ENCODE measurements at regions not wholly inside any gene's neighbourhood (a gene's known extent, or its start where the extent isn't known, plus 50 kb on each side); places are given as distances from the start of the nearest gene placed in this dataset.

DNA sequence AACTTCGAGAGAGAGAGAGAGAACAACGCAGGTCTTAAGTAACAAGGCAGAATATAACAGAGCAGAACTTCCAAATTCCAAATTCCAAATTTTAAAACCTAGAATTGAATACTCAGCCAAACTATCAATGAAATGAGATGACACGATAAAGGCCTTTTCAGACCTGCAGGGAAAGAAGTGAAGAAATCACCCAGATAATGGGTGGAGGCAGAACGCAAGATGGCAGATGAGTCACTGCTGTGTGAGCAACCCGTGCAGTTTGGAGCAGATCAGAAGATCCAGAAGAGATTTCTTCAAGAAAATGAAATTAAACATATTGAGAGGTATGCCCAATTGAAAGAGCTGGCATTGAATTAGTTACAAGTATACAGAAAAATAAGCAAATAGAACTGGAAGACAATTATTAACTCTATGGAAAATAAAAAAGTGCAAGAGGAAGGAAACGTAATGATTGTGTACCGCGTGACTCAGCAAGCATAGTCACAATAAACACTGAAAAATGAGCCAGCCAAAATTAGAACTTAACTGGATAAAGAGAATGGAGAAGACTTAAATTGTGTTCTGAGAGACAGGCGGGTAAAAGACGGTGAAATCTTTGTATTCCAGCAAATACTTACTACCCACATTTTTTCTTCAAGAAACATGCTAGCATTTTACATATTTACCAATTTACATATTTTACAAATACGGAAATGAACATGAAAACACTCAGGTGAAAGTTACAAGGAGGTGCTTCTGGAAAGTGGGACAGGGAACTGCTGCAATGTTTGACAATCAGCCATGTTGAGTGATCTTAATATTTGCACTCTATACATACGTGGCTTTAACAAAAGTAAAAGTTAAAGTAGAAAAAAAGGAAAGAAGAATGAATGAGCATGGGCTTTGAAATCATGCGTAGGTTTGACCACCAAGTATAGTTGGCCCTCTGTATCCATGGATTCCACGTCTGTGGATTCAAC, 87.9 kb upstream of the CDYL start (continued):
- TF ChIP-seq, protein P1, sequence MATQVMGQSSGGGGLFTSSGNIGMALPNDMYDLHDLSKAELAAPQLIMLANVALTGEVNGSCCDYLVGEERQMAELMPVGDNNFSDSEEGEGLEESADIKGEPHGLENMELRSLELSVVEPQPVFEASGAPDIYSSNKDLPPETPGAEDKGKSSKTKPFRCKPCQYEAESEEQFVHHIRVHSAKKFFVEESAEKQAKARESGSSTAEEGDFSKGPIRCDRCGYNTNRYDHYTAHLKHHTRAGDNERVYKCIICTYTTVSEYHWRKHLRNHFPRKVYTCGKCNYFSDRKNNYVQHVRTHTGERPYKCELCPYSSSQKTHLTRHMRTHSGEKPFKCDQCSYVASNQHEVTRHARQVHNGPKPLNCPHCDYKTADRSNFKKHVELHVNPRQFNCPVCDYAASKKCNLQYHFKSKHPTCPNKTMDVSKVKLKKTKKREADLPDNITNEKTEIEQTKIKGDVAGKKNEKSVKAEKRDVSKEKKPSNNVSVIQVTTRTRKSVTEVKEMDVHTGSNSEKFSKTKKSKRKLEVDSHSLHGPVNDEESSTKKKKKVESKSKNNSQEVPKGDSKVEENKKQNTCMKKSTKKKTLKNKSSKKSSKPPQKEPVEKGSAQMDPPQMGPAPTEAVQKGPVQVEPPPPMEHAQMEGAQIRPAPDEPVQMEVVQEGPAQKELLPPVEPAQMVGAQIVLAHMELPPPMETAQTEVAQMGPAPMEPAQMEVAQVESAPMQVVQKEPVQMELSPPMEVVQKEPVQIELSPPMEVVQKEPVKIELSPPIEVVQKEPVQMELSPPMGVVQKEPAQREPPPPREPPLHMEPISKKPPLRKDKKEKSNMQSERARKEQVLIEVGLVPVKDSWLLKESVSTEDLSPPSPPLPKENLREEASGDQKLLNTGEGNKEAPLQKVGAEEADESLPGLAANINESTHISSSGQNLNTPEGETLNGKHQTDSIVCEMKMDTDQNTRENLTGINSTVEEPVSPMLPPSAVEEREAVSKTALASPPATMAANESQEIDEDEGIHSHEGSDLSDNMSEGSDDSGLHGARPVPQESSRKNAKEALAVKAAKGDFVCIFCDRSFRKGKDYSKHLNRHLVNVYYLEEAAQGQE (IDR thresholded peaks at IDR 0.05; ENCODE audit: borderline replicate concordance) = peak; percentile 45; the same call in 1 of the 2 replicates
- TF ChIP-seq, protein P1 (CRISPR knock-in tag; IDR thresholded peaks at IDR 0.05; ENCODE audit: low read depth) = 0 out of 2 replicates have a peak, but pooled peaks have one; percentile 32
- TF ChIP-seq JUN (IDR thresholded peaks at IDR 0.05; ENCODE audit: borderline replicate concordance, low read depth, low read length) (peak; percentile 91), JUN (CRISPR knock-in tag; IDR thresholded peaks at IDR 0.05; ENCODE audit: borderline replicate concordance) (no peak), FOXP1 (CRISPR knock-in tag; IDR thresholded peaks at IDR 0.05) (0 out of 2 replicates have a peak, but pooled peaks have one; percentile 29), ZNF239 (CRISPR knock-in tag; IDR thresholded peaks at IDR 0.05) (peak; percentile 41; the same call in 1 of the 2 replicates), NR2C2 (CRISPR knock-in tag; IDR thresholded peaks at IDR 0.05) (no peak), NR2C2 (tag; IDR thresholded peaks at IDR 0.05) (peak; percentile 73), POLR2A (conservative IDR thresholded peaks at IDR 0.05) (peak; percentile 58; the same call in 1 of the 2 replicates), RAD21 (CRISPR knock-in tag; conservative IDR thresholded peaks at IDR 0.05 in 1 of 2, IDR thresholded peaks at IDR 0.05 in 1 of 2) (peak in 1 of 2 experiments; percentile 31; a peak in 3 of 4 replicates), NFIC (IDR thresholded peaks at IDR 0.05) (no peak), ZNF589 (CRISPR knock-in tag; IDR thresholded peaks at IDR 0.05; ENCODE audit: low read depth) (peak; percentile 82), PYGO2 (tag; IDR thresholded peaks at IDR 0.05) (0 out of 2 replicates have a peak, but pooled peaks have one; percentile 5), JUND (IDR thresholded peaks at IDR 0.05; ENCODE audit: borderline replicate concordance, low read depth, low read length) (peak; percentile 95), JUND (tag; IDR thresholded peaks at IDR 0.05; ENCODE audit: borderline replicate concordance, low read depth, low read length) (peak; percentile 98)
- TF ChIP-seq, protein P2, sequence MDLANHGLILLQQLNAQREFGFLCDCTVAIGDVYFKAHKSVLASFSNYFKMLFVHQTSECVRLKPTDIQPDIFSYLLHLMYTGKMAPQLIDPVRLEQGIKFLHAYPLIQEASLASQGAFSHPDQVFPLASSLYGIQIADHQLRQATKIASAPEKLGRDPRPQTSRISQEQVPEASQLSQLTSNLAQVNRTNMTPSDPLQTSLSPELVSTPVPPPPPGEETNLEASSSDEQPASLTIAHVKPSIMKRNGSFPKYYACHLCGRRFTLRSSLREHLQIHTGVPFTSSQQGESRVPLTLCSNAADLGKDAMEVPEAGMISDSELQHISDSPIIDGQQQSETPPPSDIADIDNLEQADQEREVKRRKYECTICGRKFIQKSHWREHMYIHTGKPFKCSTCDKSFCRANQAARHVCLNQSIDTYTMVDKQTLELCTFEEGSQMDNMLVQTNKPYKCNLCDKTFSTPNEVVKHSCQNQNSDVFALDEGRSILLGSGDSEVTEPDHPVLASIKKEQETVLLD (IDR thresholded peaks at IDR 0.05) = peak; percentile 80; the same call in 1 of the 2 replicates

Measured in K562 (cell line).